Aorta (tissue), 5 donors: ENCODE measurements at regions not wholly inside any gene's neighbourhood (a gene's known extent, or its start where the extent isn't known, plus 50 kb on each side); places are given as distances from the start of the nearest gene placed in this dataset.

ENCODE experiments used
- ATAC-seq: fragments of 200-7000 bp; cut with Tn5 transposase; one replicate; pipeline ENCODE4 v1.9.1; 2022; ENCODE audit warnings: moderate library complexity; ENCODE audit not compliant: low FRiP score
- DNase-seq, 2 donors: peaks; one replicate each; pipeline ENCODE4 v3.0.0-alpha.2; 2020
- H3K27ac ChIP-seq, 2 donors: one replicate each; pipeline ENCODE4 v1.5.1; 2013; ENCODE audit warnings: low read length in 2 of 2, mild to moderate bottlenecking in 2 of 2, moderate library complexity in 2 of 2, control low read depth in 1 of 2, inconsistent platforms in 1 of 2, low read depth in 1 of 2
- H3K27me3 ChIP-seq, 2 donors: one replicate each; pipeline ENCODE4 v1.6.1; 2013; ENCODE audit warnings: control low read depth in 1 of 2, low read length in 1 of 2, mild to moderate bottlenecking in 1 of 2, moderate library complexity in 1 of 2; ENCODE audit not compliant: insufficient read depth in 2 of 2, control insufficient read depth in 1 of 2
- H3K36me3 ChIP-seq, 2 donors: one replicate each; pipeline ENCODE4 v1.6.1; 2013; ENCODE audit warnings: control low read depth in 1 of 2, low read length in 1 of 2, mild to moderate bottlenecking in 1 of 2; ENCODE audit not compliant: insufficient read depth in 2 of 2, control insufficient read depth in 1 of 2
- H3K4me1 ChIP-seq, 2 donors: one replicate each; pipeline ENCODE4 v1.6.1; 2013; ENCODE audit warnings: low read length in 2 of 2, control low read depth in 1 of 2, mild to moderate bottlenecking in 1 of 2, moderate library complexity in 1 of 2; ENCODE audit not compliant: insufficient read depth in 2 of 2, control insufficient read depth in 1 of 2
- H3K4me3 ChIP-seq, 2 donors: one replicate each; pipeline ENCODE4 v1.5.1; 2013; ENCODE audit warnings: low read length in 2 of 2, control low read depth in 1 of 2, mild to moderate bottlenecking in 1 of 2
- H3K9me3 ChIP-seq: one replicate; pipeline ENCODE4 v1.6.1; 2013; ENCODE audit warnings: mild to moderate bottlenecking, low read length; ENCODE audit not compliant: control insufficient read depth
- WGBS, 2 donors: extraction: QIAGEN DNeasy Blood & Tissue Kit; methylation state at CpG; one replicate each; pipeline ENCODE4 v1.1.7; 2013; 5-methylcytosine and 5-hydroxymethylcytosine counted together
- intact Hi-C, 2 donors: fragments of 100-400 bp; cut with DNase I; formaldehyde crosslinking; loops; one replicate each; pipeline versions ENCODE4 v1.14.2 to v1.15.0; 2022
- donor health status: healthy with polysubstance abuse.
- donor health status: Bipolar disorder and iron deficiency.
- donor health status: DM: no; HTN: no; CAD: no.
- donor health status: DM: no; HTN: no; CAD: no.
- donor health status: DM: yes; HTN: yes; CAD: no.

GRCh38 chr5:144697847-144698262, 527.2 kb downstream of the KCTD16 start:
- no peak for DNase-seq
- intact Hi-C loops = no loop called here
- no peaks in the 10 kb centered on the region for H3K4me1 ChIP-seq
- no peak overlapping the region for H3K4me3 ChIP-seq
- H3K27ac ChIP-seq = no peak overlapping the region
- no peaks in the 10 kb centered on the region for H3K36me3 ChIP-seq
- no peaks in the 10 kb centered on the region for H3K9me3 ChIP-seq
- WGBS, 2 donors = 6% methylated on average over 1 of the region's 1 CpG
- ATAC-seq = peak; percentile 72
- no peaks in the 10 kb centered on the region for H3K27me3 ChIP-seq

DNA sequence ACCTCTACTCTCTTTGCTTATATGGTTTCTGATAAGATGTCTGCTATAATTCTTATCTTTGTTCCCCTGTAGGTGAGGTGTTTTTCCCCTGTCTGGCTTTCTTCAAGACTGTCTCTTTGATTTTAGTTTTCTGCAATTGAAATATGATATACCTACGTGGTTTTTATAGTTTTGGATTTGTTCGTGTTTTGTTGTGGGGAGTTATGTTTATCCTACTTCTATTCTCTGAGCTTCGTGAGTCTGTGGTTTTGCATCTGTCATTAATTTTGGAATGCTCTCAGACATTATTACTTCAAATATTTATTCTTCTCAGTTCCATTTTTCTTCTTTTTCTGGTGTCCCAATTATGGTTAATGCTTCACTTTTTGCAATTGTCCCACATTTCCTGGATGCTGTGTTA, 521.3 kb downstream of the KCTD16 start:
- no peak overlapping the region for H3K27ac ChIP-seq
- no peaks in the 10 kb centered on the region for H3K27me3 ChIP-seq
- WGBS, 2 donors = 31 to 42% methylated on average over 3 of the region's 3 CpGs
- H3K36me3 ChIP-seq = no peaks in the 10 kb centered on the region
- no peak overlapping the region for H3K4me3 ChIP-seq
- ATAC-seq (no peak), DNase-seq (no peak)
- intact Hi-C loops = no loop called here
- H3K9me3 ChIP-seq = no peaks in the 10 kb centered on the region
- no peaks in the 10 kb centered on the region for H3K4me1 ChIP-seq

DNA sequence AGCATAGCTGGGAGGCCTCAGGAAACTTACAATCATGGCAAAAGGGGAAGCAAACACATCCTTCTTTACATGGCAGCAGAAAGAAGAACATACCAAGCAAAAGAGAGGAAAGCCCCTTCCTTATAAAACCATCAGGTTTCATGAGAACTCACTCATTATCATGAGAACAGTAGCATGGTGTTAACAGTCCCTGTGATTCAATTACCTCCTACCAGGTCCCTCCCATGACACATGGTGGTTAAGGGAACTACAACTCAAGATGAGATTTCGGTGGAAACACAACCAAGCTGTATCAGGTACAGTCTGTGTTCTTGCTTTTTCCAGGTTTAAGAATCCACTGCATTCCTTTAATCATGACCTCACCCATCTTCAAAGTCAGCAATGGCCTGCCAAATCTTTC, 514.2 kb downstream of the KCTD16 start:
- Histone ChIP-seq H3K27me3 (no peaks in the 10 kb centered on the region), H3K27ac (no peak overlapping the region), H3K36me3 (no peaks in the 10 kb centered on the region), H3K4me3 (no peak overlapping the region), H3K9me3 (no peaks in the 10 kb centered on the region), H3K4me1 (no peaks in the 10 kb centered on the region)
- DNase-seq (no peak), ATAC-seq (no peak)
- WGBS, 2 donors = 83 to 86% methylated on average over 1 of the region's 1 CpG
- intact Hi-C loops = no loop called here

GRCh38 chr5:144680711-144681110, 510.0 kb downstream of the KCTD16 start:
- Histone ChIP-seq H3K27me3 (no peaks in the 10 kb centered on the region), H3K36me3 (no peaks in the 10 kb centered on the region), H3K9me3 (no peaks in the 10 kb centered on the region), H3K4me3 (no peak overlapping the region), H3K27ac (no peak overlapping the region), H3K4me1 (no peaks in the 10 kb centered on the region)
- no peak for ATAC-seq
- WGBS, 2 donors = 54 to 65% methylated on average over 1 of the region's 1 CpG
- intact Hi-C loops = no loop called here
- no peak for DNase-seq

GRCh38 chr5:144671066-144671465, 500.4 kb downstream of the KCTD16 start:
- no peak overlapping the region for H3K27ac ChIP-seq
- no peak for DNase-seq
- no peak for ATAC-seq
- no peaks in the 10 kb centered on the region for H3K27me3 ChIP-seq
- no peaks in the 10 kb centered on the region for H3K9me3 ChIP-seq
- no peak overlapping the region for H3K4me3 ChIP-seq
- intact Hi-C loops = no loop called here
- 92 to 96% methylated on average over 1 of the region's 1 CpG for WGBS, 2 donors
- no peaks in the 10 kb centered on the region for H3K4me1 ChIP-seq
- H3K36me3 ChIP-seq = no peaks in the 10 kb centered on the region

DNA sequence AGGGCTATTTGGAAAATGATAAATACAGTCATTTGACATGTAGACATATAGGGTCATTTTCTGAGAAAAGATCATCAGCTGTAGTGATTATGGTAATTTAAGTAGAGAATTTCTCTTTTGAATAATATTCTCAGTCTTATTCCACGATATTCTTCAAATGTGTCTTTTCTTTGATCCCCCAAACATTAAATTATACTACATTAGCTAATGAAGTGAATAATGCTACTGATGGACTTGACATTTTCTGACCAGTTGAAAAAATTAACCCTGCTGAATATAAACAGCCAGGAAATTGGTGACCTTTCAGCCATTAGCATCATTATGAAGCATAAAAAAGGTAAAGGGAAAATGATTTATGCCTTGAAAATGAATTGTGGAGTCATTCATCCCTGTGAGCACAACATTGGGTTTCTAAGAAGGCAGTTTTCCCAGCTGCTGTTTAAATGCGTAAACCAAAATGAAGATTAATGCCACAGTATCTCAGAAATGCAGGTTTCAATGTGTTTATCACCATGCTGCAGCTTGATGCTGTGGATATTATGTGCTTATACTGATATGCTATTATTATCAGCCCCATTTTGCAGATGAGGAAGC, 489.1 kb downstream of the KCTD16 start:
- no peak overlapping the region for H3K4me3 ChIP-seq
- no peaks in the 10 kb centered on the region for H3K4me1 ChIP-seq
- intact Hi-C loops = no loop called here
- no peaks in the 10 kb centered on the region for H3K9me3 ChIP-seq
- 67 to 73% methylated on average over 2 of the region's 2 CpGs for WGBS, 2 donors
- ATAC-seq (no peak), DNase-seq (no peak)
- H3K27me3 ChIP-seq = no peaks in the 10 kb centered on the region
- H3K27ac ChIP-seq = no peak overlapping the region
- no peaks in the 10 kb centered on the region for H3K36me3 ChIP-seq

DNA sequence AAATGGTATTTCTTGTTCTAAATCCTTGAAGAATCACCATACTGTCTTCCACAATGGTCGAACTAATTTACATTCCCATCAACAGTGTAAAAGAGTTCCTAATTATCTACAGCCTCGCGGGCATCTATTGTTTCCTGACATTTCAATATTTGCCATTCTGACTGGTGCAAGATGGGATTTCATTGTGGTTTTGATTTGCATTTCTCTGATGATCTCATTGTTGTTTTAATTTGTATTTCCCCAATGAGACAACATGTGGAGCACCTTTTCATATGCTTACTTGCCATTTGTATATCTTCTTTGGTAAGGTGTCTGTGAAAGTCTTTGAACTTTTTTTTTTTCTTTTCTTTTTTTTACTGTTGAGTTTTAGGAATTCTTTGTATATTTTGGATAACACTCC, 473.6 kb downstream of the KCTD16 start:
- ATAC-seq (no peak), DNase-seq (no peak)
- Histone ChIP-seq H3K27ac (no peak overlapping the region), H3K27me3 (no peaks in the 10 kb centered on the region), H3K4me1 (no peaks in the 10 kb centered on the region), H3K9me3 (no peaks in the 10 kb centered on the region), H3K4me3 (no peak overlapping the region), H3K36me3 (no peaks in the 10 kb centered on the region)
- WGBS, 2 donors = 77 to 80% methylated on average over 3 of the region's 3 CpGs
- intact Hi-C loops = no loop called here

- 50 to 72% methylated on average over 2 of the region's 2 CpGs for WGBS, 2 donors
- Histone ChIP-seq H3K9me3 (no peaks in the 10 kb centered on the region), H3K27me3 (no peaks in the 10 kb centered on the region), H3K4me3 (no peak overlapping the region), H3K27ac (no peak overlapping the region), H3K4me1 (no peaks in the 10 kb centered on the region), H3K36me3 (no peaks in the 10 kb centered on the region)
- intact Hi-C loops = no loop called here
- ATAC-seq = no peak
- DNase-seq = no peak
Observed at GRCh38 chr5:144638787-144639186, 468.1 kb downstream of the KCTD16 start.

DNA sequence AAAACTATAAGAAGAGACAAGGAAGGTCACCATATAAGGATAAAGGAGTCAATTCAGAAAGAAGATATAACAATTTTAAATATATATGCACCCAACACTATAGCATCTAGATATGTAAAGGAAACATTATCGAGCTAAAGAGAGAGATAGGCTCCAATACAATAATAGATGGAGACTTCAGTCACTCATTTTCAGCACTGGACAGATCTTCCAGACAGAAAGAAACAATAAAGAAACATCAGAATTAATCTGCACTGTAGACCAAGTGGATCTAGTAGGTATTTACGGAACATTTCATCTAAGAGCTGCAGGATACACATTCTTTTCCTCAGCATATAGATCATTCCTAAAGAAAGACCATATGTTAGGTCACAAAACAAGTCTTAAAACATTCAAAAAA, 463.5 kb downstream of the KCTD16 start:
- ATAC-seq (no peak), DNase-seq (no peak)
- Histone ChIP-seq H3K36me3 (no peaks in the 10 kb centered on the region), H3K4me1 (no peaks in the 10 kb centered on the region), H3K9me3 (peaks cover 7% of the 10 kb centered on the region), H3K27me3 (no peaks in the 10 kb centered on the region), H3K27ac (no peak overlapping the region), H3K4me3 (no peak overlapping the region)
- 82 to 84% methylated on average over 2 of the region's 2 CpGs for WGBS, 2 donors
- intact Hi-C loops = no loop called here
